HG03025 (cell line): ENCODE measurements at regions not wholly inside any gene's neighbourhood (a gene's known extent, or its start where the extent isn't known, plus 50 kb on each side); places are given as distances from the start of the nearest gene placed in this dataset.
A peak's percentile ranks its signal among the peaks of the same experiment; 100 is the strongest.

Experiments
- ATAC-seq: cut with Tn5 transposase; IDR thresholded peaks from one replicate; pipeline ENCODE4 v1.9.1; 2021; ENCODE audit warnings: mild to moderate bottlenecking, moderate library complexity; ENCODE audit not compliant: unreplicated experiment, low FRiP score

DNA sequence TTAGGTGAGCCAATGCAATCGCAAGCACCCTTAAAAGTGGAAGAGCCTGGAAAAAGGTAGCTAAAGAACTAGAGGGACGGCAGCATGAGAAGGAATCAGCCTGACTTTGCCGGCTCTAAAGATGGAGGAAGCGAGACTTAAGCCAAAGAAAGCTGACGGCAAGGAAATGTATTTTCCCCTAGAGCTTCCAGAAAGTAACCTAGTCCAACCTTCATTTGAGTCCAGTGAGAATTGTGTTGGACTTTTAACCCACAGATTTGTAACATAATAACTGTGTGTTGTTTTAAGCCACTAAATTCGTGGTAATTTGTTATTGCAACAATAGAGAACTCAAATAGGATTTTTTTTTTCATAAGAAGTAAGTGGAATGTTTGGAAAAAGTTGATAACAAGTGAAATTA lies 212.7 kb upstream of the C1QTNF7 start:
- ATAC-seq, result no peak

- no peak for ATAC-seq
Observed at GRCh38 chr4:15226203-15226602, 201.6 kb upstream of the C1QTNF7 start.

- peak; percentile 86 for ATAC-seq
Observed at GRCh38 chr4:15231265-15232091, 196.4 kb upstream of the C1QTNF7 start.

DNA sequence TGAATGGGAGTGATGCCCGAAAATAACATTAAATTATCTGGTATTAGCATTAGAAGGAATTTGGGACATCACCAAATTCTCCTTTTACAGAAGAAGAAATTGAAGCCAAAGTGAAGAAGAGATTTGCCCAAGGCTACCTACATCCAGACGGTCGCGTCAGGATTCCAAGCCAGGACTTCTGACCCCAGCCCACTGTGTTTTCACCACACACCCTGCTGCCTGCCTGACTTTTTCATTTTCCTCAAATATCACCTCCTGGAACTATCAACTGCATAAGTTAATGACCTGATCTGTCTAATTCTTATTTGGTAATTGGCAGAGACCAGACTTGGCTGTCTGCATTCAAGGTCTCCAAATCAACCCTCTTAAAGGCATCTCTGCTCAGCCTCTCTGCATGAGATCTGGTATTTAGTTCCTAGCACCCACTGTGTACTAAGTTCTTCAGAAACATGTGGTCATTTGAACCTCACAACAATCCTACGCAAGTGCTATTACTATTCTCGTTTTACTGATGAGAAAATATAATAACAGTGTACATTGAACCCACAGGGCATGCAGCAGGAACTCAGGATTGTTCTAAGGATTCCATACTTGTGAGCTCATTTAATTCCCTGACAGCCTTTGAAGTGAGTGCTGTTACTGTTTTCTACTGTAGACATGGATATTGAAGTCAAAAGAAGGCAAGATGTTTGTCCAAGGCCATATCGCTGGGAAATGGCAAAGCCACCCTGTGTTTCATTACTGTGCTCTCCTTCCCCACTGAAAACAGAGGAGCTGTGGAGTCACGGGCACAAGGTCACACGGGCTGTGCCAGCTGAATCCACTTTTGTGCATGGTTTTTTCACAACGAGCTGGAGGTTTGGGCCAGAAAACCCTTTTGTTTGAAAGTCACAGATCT lies 195.2 kb upstream of the C1QTNF7 start:
- no peak for ATAC-seq

GRCh38 chr4:15233264-15233597 lies 194.6 kb upstream of the C1QTNF7 start:
- ATAC-seq, result no peak

DNA sequence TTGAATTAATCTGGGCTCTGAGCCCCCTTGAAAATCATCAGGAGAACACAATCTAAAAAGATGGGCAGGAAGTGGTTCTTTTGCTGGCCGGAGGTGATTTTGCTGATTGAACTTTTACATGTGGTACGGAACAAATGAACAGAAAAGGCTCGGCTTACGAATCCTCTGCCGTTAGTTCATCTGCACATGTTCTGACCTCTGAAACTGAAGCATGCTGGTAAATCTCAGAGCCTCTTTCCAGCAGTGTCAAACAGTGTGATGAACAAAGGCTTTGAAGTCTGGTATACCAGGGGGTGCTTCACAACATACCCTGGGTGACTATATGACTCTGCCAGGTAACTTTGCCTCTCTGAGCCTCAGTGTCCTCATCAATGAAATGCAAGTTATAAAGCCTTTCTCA lies 194.2 kb upstream of the C1QTNF7 start:
- ATAC-seq, result no peak

- no peak for ATAC-seq
Observed at GRCh38 chr4:15234116-15234855, 193.5 kb upstream of the C1QTNF7 start.

- ATAC-seq, result no peak
Observed at GRCh38 chr4:15234856-15235126, 193.0 kb upstream of the C1QTNF7 start.

DNA sequence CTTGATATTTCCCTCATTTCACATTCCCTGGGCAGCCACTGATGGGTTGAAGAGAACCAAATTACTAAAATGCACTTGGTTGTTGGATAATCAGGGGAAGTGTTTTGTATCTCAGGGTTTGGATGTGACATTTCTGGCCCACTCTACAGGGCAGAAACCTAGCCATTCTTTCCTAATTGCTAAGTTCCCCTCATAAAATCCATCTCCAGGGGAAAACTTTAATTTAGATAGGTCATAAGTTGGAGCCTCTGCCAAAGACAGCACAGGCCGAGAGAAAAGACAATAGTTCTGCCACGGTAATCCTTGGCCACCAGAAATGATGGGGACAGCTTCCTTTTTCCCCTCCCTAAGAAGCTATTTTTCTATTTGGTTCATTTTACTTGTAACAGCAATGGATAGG lies 192.7 kb upstream of the C1QTNF7 start:
- ATAC-seq, result no peak

- ATAC-seq, result no peak
Observed at GRCh38 chr4:15237648-15238230, 190.1 kb upstream of the C1QTNF7 start.

GRCh38 chr4:15238720-15239119 lies 189.1 kb upstream of the C1QTNF7 start:
- no peak for ATAC-seq

GRCh38 chr4:15239866-15240265 lies 188.0 kb upstream of the C1QTNF7 start:
- no peak for ATAC-seq

DNA sequence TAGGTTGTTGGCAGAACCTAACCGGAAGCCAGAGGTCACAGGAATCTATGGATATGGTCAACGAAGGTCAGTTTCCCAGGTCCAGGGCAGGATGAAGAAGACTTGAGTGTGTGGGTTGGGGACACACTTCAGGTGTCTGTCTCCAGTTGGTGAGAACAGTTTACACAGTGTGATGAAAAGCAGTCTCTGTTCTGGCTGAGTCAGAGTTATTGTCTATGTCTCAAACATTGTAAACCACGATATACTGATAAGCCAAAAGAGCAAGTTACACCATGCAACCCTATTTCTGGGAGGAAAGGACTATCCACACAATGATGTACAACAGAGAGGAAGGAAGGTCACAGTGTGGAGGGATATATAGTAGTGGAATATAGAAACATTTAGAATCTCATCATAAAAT lies 187.1 kb upstream of the C1QTNF7 start:
- ATAC-seq, result no peak

DNA sequence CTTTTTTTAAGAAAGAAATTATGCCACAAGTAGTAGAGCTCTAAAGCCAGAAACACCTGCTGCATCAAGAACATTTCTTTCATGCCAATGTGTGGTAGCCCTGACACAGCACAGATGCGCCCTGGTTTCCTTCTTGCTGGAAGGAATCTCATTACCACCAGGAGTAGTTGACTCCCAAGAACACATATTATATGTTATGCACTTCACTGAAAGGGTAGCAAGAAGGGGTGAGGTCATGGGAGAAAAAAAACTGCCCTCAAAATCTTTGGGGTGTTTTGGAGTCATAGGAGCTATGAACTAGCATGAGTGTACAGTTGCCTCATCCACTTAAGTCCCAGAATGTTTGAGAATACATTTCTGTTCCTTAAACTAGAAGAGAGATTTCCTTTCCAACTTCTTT lies 185.8 kb upstream of the C1QTNF7 start:
- ATAC-seq, result no peak

- no peak for ATAC-seq
Observed at GRCh38 chr4:15244354-15244753, 183.5 kb upstream of the C1QTNF7 start.

- no peak for ATAC-seq
Observed at GRCh38 chr4:15245006-15245530, 182.8 kb upstream of the C1QTNF7 start.

DNA sequence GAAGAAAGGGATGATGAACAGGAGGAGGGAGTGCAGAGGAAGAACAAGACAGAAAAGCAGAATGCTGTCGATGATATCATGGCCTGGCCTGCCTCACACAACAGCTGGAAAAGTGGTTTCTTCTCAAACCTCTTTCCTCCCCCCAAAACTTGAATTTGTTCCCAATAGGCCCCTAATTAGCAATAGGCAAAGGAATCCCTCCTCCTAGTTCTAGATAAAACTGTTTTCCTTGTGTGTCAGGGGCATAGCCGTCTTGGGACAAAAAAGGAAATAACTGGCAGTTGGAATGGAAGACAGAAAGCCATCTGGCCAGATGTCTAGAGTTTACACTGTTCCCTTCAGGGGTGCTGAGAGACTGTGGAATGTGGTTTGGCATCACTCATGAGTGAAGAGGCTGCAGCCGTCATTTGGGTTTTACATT lies 177.8 kb upstream of the C1QTNF7 start:
- no peak for ATAC-seq

- ATAC-seq, result peak; percentile 55
Observed at GRCh38 chr4:15253349-15253748, 174.5 kb upstream of the C1QTNF7 start.

GRCh38 chr4:15254236-15254880 lies 173.5 kb upstream of the C1QTNF7 start:
- no peak for ATAC-seq

DNA sequence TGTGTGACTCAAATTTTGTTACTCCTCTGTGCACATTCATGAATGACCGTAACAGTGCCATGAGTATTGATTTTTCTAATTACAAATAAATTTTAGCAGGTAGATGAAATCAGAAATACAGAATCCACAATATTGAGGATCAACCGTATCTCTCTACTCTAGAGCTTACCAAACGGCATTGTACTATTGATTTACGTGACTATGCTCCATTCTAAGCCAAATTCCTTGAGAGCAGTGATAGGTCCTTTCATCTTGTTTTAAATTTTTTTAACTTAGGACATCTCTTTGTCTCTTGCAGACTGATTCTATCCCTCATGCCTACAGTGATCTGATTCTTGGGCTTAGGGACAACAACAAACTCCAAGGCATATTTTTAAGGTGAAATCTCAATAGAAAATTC lies 172.3 kb upstream of the C1QTNF7 start:
- no peak for ATAC-seq
